ENCODE measurements at regions not wholly inside any gene's neighbourhood (a gene's known extent, or its start where the extent isn't known, plus 50 kb on each side); places are given as distances from the start of the nearest gene placed in this dataset.

DNA sequence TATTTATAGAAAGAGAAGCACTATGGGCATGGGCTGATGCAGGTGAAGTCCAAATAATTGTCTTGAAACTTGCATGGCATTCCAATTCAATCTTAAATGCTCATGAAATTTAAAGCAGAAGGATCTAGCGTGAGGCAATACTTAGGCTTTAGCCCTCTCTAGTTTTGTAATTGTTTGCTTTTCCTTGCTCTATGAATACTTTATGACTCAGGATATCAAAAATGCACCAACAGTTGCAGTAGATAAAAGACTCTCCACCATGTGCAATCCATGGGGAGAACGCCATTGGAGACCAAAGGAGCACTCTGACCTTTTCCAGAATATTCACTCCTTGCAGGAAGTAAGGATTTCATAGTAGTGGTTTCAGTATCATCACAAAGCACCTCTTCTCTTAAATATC, 436.4 kb downstream of the LRRIQ3 start:
- no peak overlapping the region for H3K23ac ChIP-seq (ENCODE audit: low read length)
- WGBS (ENCODE audit: extremely low coverage, insufficient coverage, insufficient read length) = no CpG with 5 or more reads among the region's 2 CpGs
- no peak overlapping the region for H3K18ac ChIP-seq (ENCODE audit: low read length)
- no peak overlapping the region for H2AFZ ChIP-seq (ENCODE audit: insufficient read depth, low read length, poor library complexity)
- no peak overlapping the region for H3K4ac ChIP-seq (ENCODE audit: low read depth, low read length)
- no peak overlapping the region for H3K4me2 ChIP-seq (ENCODE audit: low read length)
- no peaks in the 10 kb centered on the region for H3K27me3 ChIP-seq (ENCODE audit: insufficient read depth, low read length)
- H3K9ac ChIP-seq (ENCODE audit: low read length) = no peak overlapping the region
- H2AK5ac ChIP-seq (ENCODE audit: low read length) = no peak overlapping the region
- no peak overlapping the region for H4K12ac ChIP-seq (ENCODE audit: low read depth, low read length)
- H3K14ac ChIP-seq (ENCODE audit: low read length) = no peak overlapping the region
- no peak overlapping the region for H2BK12ac ChIP-seq (ENCODE audit: low read length)
- no peak overlapping the region for H4K91ac ChIP-seq (ENCODE audit: low read depth, low read length)
- no peaks in the 10 kb centered on the region for H3K4me1 ChIP-seq (ENCODE audit: control insufficient read depth in 1 of 2, insufficient read depth in 2 of 2, low read length in 2 of 2)
- no peaks in the 10 kb centered on the region for H3K79me1 ChIP-seq (ENCODE audit: low read length)
- no peaks in the 10 kb centered on the region for H3K36me3 ChIP-seq (ENCODE audit: control insufficient read depth in 1 of 2, insufficient read depth in 2 of 2, low read length in 2 of 2)
- H3K79me2 ChIP-seq (ENCODE audit: control insufficient read depth, insufficient read depth, low read length, poor library complexity) = no peaks in the 10 kb centered on the region
- no peak overlapping the region for H2BK120ac ChIP-seq (ENCODE audit: insufficient read depth, low read length, poor library complexity)
- no peak overlapping the region for H3K4me3 ChIP-seq (ENCODE audit: low read depth, low read length)
- H4K8ac ChIP-seq (ENCODE audit: low read depth, low read length) = no peak overlapping the region
- no peak overlapping the region for H2BK5ac ChIP-seq (ENCODE audit: low read depth, low read length, poor library complexity)
- H3K9me3 ChIP-seq (ENCODE audit: insufficient read depth, low read depth, low read length) = no peaks in the 10 kb centered on the region
- no peak overlapping the region for H3K27ac ChIP-seq (ENCODE audit: low read depth, low read length)
- no peak for DNase-seq

GRCh38 chr1:73759011-73759410, 439.0 kb downstream of the LRRIQ3 start:
- Histone ChIP-seq H3K79me1 (ENCODE audit: low read length) (no peaks in the 10 kb centered on the region), H2BK12ac (ENCODE audit: low read length) (no peak overlapping the region), H3K27ac (ENCODE audit: low read depth, low read length) (no peak overlapping the region), H3K4me1 (ENCODE audit: control insufficient read depth in 1 of 2, insufficient read depth in 2 of 2, low read length in 2 of 2) (no peaks in the 10 kb centered on the region), H3K14ac (ENCODE audit: low read length) (no peak overlapping the region), H2BK120ac (ENCODE audit: insufficient read depth, low read length, poor library complexity) (no peak overlapping the region), H3K23ac (ENCODE audit: low read length) (no peak overlapping the region), H3K9me3 (ENCODE audit: insufficient read depth, low read depth, low read length) (no peaks in the 10 kb centered on the region), H3K4me2 (ENCODE audit: low read length) (no peak overlapping the region), H3K18ac (ENCODE audit: low read length) (no peak overlapping the region), H2AK5ac (ENCODE audit: low read length) (no peak overlapping the region), H3K4ac (ENCODE audit: low read depth, low read length) (no peak overlapping the region), H4K91ac (ENCODE audit: low read depth, low read length) (no peak overlapping the region), H2BK5ac (ENCODE audit: low read depth, low read length, poor library complexity) (no peak overlapping the region), H4K8ac (ENCODE audit: low read depth, low read length) (no peak overlapping the region), H3K4me3 (ENCODE audit: low read depth, low read length) (no peak overlapping the region), H3K9ac (ENCODE audit: low read length) (no peak overlapping the region), H3K27me3 (ENCODE audit: insufficient read depth, low read length) (no peaks in the 10 kb centered on the region), H3K36me3 (ENCODE audit: control insufficient read depth in 1 of 2, insufficient read depth in 2 of 2, low read length in 2 of 2) (no peaks in the 10 kb centered on the region), H3K79me2 (ENCODE audit: control insufficient read depth, insufficient read depth, low read length, poor library complexity) (no peaks in the 10 kb centered on the region), H4K12ac (ENCODE audit: low read depth, low read length) (no peak overlapping the region), H2AFZ (ENCODE audit: insufficient read depth, low read length, poor library complexity) (no peak overlapping the region)
- DNase-seq = no peak
- WGBS (ENCODE audit: extremely low coverage, insufficient coverage, insufficient read length) = no CpG with 5 or more reads among the region's 1 CpG

DNA sequence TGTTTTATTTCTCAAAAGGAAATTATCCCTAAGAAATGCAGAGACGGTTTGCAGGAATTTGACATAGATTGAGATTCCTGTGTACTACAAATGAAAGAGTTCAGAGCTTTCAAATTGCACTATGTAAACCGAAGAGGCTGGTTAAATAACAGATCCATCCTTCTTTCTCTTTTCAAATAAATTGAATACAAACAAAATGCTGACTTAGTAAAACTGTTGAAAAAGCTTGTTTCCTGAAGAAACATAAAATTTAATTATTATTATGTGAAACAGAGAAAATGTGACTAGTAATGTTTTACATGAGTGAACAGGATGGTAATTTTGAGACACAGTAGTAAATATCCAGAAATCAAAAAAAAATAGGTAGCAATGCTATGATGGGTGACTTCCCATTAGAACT, 441.2 kb downstream of the LRRIQ3 start:
- Histone ChIP-seq H4K91ac (ENCODE audit: low read depth, low read length) (no peak overlapping the region), H3K27ac (ENCODE audit: low read depth, low read length) (no peak overlapping the region), H3K36me3 (ENCODE audit: control insufficient read depth in 1 of 2, insufficient read depth in 2 of 2, low read length in 2 of 2) (no peaks in the 10 kb centered on the region), H3K4ac (ENCODE audit: low read depth, low read length) (no peak overlapping the region), H3K4me3 (ENCODE audit: low read depth, low read length) (no peak overlapping the region), H2AK5ac (ENCODE audit: low read length) (no peak overlapping the region), H3K4me1 (ENCODE audit: control insufficient read depth in 1 of 2, insufficient read depth in 2 of 2, low read length in 2 of 2) (no peaks in the 10 kb centered on the region), H3K4me2 (ENCODE audit: low read length) (no peak overlapping the region), H3K9ac (ENCODE audit: low read length) (no peak overlapping the region), H3K27me3 (ENCODE audit: insufficient read depth, low read length) (no peaks in the 10 kb centered on the region), H4K8ac (ENCODE audit: low read depth, low read length) (no peak overlapping the region), H2BK5ac (ENCODE audit: low read depth, low read length, poor library complexity) (no peak overlapping the region), H2BK12ac (ENCODE audit: low read length) (no peak overlapping the region), H3K18ac (ENCODE audit: low read length) (no peak overlapping the region), H4K12ac (ENCODE audit: low read depth, low read length) (no peak overlapping the region), H3K79me1 (ENCODE audit: low read length) (no peaks in the 10 kb centered on the region), H3K14ac (ENCODE audit: low read length) (no peak overlapping the region), H3K9me3 (ENCODE audit: insufficient read depth, low read depth, low read length) (no peaks in the 10 kb centered on the region), H3K79me2 (ENCODE audit: control insufficient read depth, insufficient read depth, low read length, poor library complexity) (no peaks in the 10 kb centered on the region), H2AFZ (ENCODE audit: insufficient read depth, low read length, poor library complexity) (no peak overlapping the region), H2BK120ac (ENCODE audit: insufficient read depth, low read length, poor library complexity) (no peak overlapping the region), H3K23ac (ENCODE audit: low read length) (no peak overlapping the region)
- no peak for DNase-seq
- WGBS (ENCODE audit: extremely low coverage, insufficient coverage, insufficient read length) = no CpG with 5 or more reads among the region's 2 CpGs

- H2BK5ac ChIP-seq (ENCODE audit: low read depth, low read length, poor library complexity) = no peak overlapping the region
- no peak overlapping the region for H3K4ac ChIP-seq (ENCODE audit: low read depth, low read length)
- H4K12ac ChIP-seq (ENCODE audit: low read depth, low read length) = no peak overlapping the region
- H3K79me2 ChIP-seq (ENCODE audit: control insufficient read depth, insufficient read depth, low read length, poor library complexity) = no peaks in the 10 kb centered on the region
- no peak overlapping the region for H4K8ac ChIP-seq (ENCODE audit: low read depth, low read length)
- H3K36me3 ChIP-seq (ENCODE audit: control insufficient read depth in 1 of 2, insufficient read depth in 2 of 2, low read length in 2 of 2) = no peaks in the 10 kb centered on the region
- no peak overlapping the region for H4K91ac ChIP-seq (ENCODE audit: low read depth, low read length)
- H2AK5ac ChIP-seq (ENCODE audit: low read length) = no peak overlapping the region
- H2BK12ac ChIP-seq (ENCODE audit: low read length) = no peak overlapping the region
- no peak overlapping the region for H3K14ac ChIP-seq (ENCODE audit: low read length)
- no peak for DNase-seq
- no peak overlapping the region for H3K18ac ChIP-seq (ENCODE audit: low read length)
- no peak overlapping the region for H3K4me3 ChIP-seq (ENCODE audit: low read depth, low read length)
- WGBS (ENCODE audit: extremely low coverage, insufficient coverage, insufficient read length) = no CpG with 5 or more reads among the region's 2 CpGs
- no peak overlapping the region for H3K27ac ChIP-seq (ENCODE audit: low read depth, low read length)
- no peaks in the 10 kb centered on the region for H3K9me3 ChIP-seq (ENCODE audit: insufficient read depth, low read depth, low read length)
- H3K23ac ChIP-seq (ENCODE audit: low read length) = no peak overlapping the region
- no peak overlapping the region for H3K9ac ChIP-seq (ENCODE audit: low read length)
- no peaks in the 10 kb centered on the region for H3K4me1 ChIP-seq (ENCODE audit: control insufficient read depth in 1 of 2, insufficient read depth in 2 of 2, low read length in 2 of 2)
- no peak overlapping the region for H2BK120ac ChIP-seq (ENCODE audit: insufficient read depth, low read length, poor library complexity)
- H3K27me3 ChIP-seq (ENCODE audit: insufficient read depth, low read length) = no peaks in the 10 kb centered on the region
- H3K4me2 ChIP-seq (ENCODE audit: low read length) = no peak overlapping the region
- no peaks in the 10 kb centered on the region for H3K79me1 ChIP-seq (ENCODE audit: low read length)
- no peak overlapping the region for H2AFZ ChIP-seq (ENCODE audit: insufficient read depth, low read length, poor library complexity)
Measured at GRCh38 chr1:73755649-73756048, 442.3 kb downstream of the LRRIQ3 start.

- no peaks in the 10 kb centered on the region for H3K27me3 ChIP-seq (ENCODE audit: insufficient read depth, low read length)
- H2BK12ac ChIP-seq (ENCODE audit: low read length) = no peak overlapping the region
- H3K36me3 ChIP-seq (ENCODE audit: control insufficient read depth in 1 of 2, insufficient read depth in 2 of 2, low read length in 2 of 2) = no peaks in the 10 kb centered on the region
- no peak overlapping the region for H2BK5ac ChIP-seq (ENCODE audit: low read depth, low read length, poor library complexity)
- H3K18ac ChIP-seq (ENCODE audit: low read length) = no peak overlapping the region
- H4K91ac ChIP-seq (ENCODE audit: low read depth, low read length) = no peak overlapping the region
- H3K14ac ChIP-seq (ENCODE audit: low read length) = no peak overlapping the region
- H3K79me2 ChIP-seq (ENCODE audit: control insufficient read depth, insufficient read depth, low read length, poor library complexity) = no peaks in the 10 kb centered on the region
- H3K79me1 ChIP-seq (ENCODE audit: low read length) = no peaks in the 10 kb centered on the region
- no peak overlapping the region for H3K4ac ChIP-seq (ENCODE audit: low read depth, low read length)
- H3K27ac ChIP-seq (ENCODE audit: low read depth, low read length) = no peak overlapping the region
- no peak overlapping the region for H3K4me3 ChIP-seq (ENCODE audit: low read depth, low read length)
- no peak overlapping the region for H3K9ac ChIP-seq (ENCODE audit: low read length)
- no peak overlapping the region for H4K12ac ChIP-seq (ENCODE audit: low read depth, low read length)
- no peak overlapping the region for H2AK5ac ChIP-seq (ENCODE audit: low read length)
- H2BK120ac ChIP-seq (ENCODE audit: insufficient read depth, low read length, poor library complexity) = no peak overlapping the region
- H2AFZ ChIP-seq (ENCODE audit: insufficient read depth, low read length, poor library complexity) = no peak overlapping the region
- no peaks in the 10 kb centered on the region for H3K4me1 ChIP-seq (ENCODE audit: control insufficient read depth in 1 of 2, insufficient read depth in 2 of 2, low read length in 2 of 2)
- no peak overlapping the region for H3K23ac ChIP-seq (ENCODE audit: low read length)
- H3K9me3 ChIP-seq (ENCODE audit: insufficient read depth, low read depth, low read length) = no peaks in the 10 kb centered on the region
- no peak for DNase-seq
- no peak overlapping the region for H4K8ac ChIP-seq (ENCODE audit: low read depth, low read length)
- H3K4me2 ChIP-seq (ENCODE audit: low read length) = no peak overlapping the region
Measured at GRCh38 chr1:73749996-73750395, 448.0 kb downstream of the LRRIQ3 start.
